WI38 (cell line): ENCODE measurements at regions not wholly inside any gene's neighbourhood (a gene's known extent, or its start where the extent isn't known, plus 50 kb on each side); places are given as distances from the start of the nearest gene placed in this dataset.

ENCODE experiments used
- H3K4me3 ChIP-seq: 2 replicates; pipeline ENCODE4 v1.5.1; 2011; ENCODE audit warnings: low read depth, mild to moderate bottlenecking, control low read depth, low read length
- TF ChIP-seq, protein P1 (sequence below): IDR thresholded peaks from 2 replicates; pipeline ENCODE4 v1.5.1; 2012; ENCODE audit warnings: low read depth, mild to moderate bottlenecking, control low read depth, low read length

- TF ChIP-seq, protein P1, sequence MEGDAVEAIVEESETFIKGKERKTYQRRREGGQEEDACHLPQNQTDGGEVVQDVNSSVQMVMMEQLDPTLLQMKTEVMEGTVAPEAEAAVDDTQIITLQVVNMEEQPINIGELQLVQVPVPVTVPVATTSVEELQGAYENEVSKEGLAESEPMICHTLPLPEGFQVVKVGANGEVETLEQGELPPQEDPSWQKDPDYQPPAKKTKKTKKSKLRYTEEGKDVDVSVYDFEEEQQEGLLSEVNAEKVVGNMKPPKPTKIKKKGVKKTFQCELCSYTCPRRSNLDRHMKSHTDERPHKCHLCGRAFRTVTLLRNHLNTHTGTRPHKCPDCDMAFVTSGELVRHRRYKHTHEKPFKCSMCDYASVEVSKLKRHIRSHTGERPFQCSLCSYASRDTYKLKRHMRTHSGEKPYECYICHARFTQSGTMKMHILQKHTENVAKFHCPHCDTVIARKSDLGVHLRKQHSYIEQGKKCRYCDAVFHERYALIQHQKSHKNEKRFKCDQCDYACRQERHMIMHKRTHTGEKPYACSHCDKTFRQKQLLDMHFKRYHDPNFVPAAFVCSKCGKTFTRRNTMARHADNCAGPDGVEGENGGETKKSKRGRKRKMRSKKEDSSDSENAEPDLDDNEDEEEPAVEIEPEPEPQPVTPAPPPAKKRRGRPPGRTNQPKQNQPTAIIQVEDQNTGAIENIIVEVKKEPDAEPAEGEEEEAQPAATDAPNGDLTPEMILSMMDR, result no peak
- no peak overlapping the region for H3K4me3 ChIP-seq
These were observed 541.7 kb upstream of the PBX1 start for GRCh38 chr1:164017239-164017638.

DNA sequence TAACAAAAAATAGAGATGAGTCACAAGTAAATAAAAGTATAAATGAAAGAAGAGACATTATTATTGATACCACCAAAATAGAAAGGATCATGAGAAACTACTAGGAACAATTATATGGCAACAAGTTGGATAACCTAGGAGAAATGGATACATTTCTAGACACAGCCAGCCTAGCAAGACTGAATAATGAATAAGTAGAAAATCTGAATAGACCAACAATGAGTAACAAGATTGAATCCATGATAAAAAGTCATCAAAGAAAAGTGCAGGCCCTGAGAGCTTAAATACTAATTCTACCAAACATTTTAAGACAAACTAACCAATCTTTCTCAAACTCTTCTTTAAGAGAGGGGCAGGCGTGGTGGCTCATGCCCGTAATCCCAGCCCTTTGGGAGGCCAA, 538.6 kb upstream of the PBX1 start:
- H3K4me3 ChIP-seq, result no peak overlapping the region
- TF ChIP-seq, protein P1, result no peak

DNA sequence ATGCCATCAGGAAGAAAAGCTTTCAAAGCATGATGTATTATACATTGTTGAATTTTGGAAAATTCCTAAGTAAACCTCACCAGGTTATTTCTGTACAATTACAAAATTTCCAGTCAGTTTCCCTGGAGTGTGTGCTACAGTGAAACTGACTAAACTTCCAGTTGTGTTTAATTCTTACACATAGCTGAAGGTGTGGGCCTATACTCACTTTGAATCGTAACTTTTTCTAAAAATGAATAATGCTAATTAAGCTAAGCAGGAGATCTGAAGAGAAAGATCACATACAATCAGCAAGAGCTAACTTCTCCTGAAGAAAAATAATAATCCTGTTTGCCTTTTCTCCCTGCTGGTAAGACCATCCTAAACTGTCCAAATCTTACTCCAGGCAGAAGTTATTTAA, 537.2 kb upstream of the PBX1 start:
- no peak overlapping the region for H3K4me3 ChIP-seq
- TF ChIP-seq, protein P1, result no peak

DNA sequence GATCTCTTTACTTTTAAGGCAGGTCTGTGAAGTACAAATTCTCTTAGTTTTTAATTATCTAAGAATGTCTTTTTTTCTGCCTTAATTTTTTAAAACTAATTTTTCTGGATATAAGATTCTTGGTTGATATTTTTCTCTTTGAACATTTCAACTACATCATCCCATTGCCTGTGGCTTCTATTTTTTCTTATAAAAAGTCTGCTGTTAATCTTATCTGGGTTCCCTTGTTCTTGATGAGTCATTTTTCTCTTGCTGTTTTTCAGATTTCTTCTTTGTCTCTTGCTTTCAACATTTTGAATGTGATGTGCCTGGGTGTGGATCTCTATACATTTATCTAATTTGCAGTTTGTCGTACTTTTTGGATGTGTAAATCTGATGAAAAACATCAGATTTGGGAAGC, 525.2 kb upstream of the PBX1 start:
- TF ChIP-seq, protein P1, result no peak
- no peak overlapping the region for H3K4me3 ChIP-seq

DNA sequence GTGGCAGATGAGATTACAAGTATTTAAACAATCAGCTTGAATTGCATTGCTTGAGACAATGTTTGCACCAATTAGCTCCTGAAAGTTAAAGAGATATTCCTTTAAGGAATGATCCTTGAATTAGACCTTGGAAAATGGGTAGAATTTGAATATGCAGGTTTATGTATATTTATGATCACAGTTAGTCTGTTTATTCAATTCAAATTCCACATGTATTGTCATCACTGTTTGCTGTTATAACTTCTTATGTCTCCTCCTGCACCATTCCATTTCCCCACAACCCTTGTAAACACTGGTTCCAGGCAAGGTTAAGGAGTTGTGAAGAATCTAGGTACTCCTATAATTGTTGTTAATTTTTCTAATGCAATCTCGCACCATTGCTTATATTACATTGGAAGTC, 518.2 kb upstream of the PBX1 start:
- no peak overlapping the region for H3K4me3 ChIP-seq
- TF ChIP-seq, protein P1, result no peak

- no peak overlapping the region for H3K4me3 ChIP-seq
- TF ChIP-seq, protein P1, result no peak
These were observed 507.2 kb upstream of the PBX1 start for GRCh38 chr1:164051782-164052181.

DNA sequence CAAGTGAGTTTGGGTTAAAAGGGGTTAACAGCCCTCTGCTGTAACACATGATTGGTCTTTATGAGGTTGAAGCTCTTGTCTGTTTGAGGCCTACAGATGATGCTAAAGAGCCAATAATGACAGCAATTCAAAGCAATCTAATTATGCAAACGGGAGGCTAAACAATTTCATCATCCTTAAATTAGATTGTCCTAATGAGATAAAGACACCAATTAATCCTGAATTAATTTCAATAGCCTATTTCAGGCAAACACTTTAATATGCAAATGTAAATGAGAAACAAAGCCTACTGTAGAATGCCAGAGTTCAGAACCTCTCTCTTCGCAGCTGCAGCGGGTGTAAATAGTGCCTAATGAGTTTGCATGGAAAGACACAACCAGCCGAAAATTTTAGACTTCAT, 504.7 kb upstream of the PBX1 start:
- H3K4me3 ChIP-seq, result no peak overlapping the region
- TF ChIP-seq, protein P1, result no peak
